Right lobe of liver (tissue), 4 donors: ENCODE measurements at regions not wholly inside any gene's neighbourhood (a gene's known extent, or its start where the extent isn't known, plus 50 kb on each side); places are given as distances from the start of the nearest gene placed in this dataset.

Experiments used
- CTCF ChIP-seq, 4 donors: fragments of 200-600 bp in 3 of 4; fragments of 450-650 bp in 1 of 4; IDR thresholded peaks; one replicate each; pipeline versions ENCODE4 v1.5.1 to v1.8.0; 2016 to 2022; ENCODE audit warnings: antibody characterized with exemption in 4 of 4, mild to moderate bottlenecking in 2 of 4
- POLR2A ChIP-seq: fragments of 450-650 bp; IDR thresholded peaks from one replicate; pipeline ENCODE4 v1.6.1; 2017; ENCODE audit warnings: antibody characterized with exemption, mild to moderate bottlenecking
- donor health status: DM: no; HTN: no; CAD: no.
- donor health status: DM: no; HTN: no; CAD: no.
- donor health status: DM: no; HTN: yes; CAD: no.

GRCh38 chr16:29310852-29311314 is 95.6 kb downstream of the NPIPB11 start:
- TF ChIP-seq CTCF (IDR thresholded peaks at IDR 0.05) (peak in 3 of 4 donors; percentile 34 to 49 (median 37)), POLR2A (no peak)
